ENCODE measurements at regions not wholly inside any gene's neighbourhood (a gene's known extent, or its start where the extent isn't known, plus 50 kb on each side); places are given as distances from the start of the nearest gene placed in this dataset.

- H3K9me3 Mint-ChIP-seq = no peaks in the 10 kb centered on the region
- ChIA-PET POLR2A (no interaction called here), CTCF (interaction anchor here (1.3 kb wide), 1 partner anchor 9 kb away, joined by 3 read pairs; no protein-coding TSS in a partner anchor)
- H3K4me1 Mint-ChIP-seq (ENCODE audit: low read depth) = no peaks in the 10 kb centered on the region
- H3K36me3 Mint-ChIP-seq (ENCODE audit: low read depth) = no peaks in the 10 kb centered on the region
- H3K27me3 Mint-ChIP-seq = no peaks in the 10 kb centered on the region
- H3K4me3 Mint-ChIP-seq = no peak overlapping the region
- no peak for TF ChIP-seq CTCF (IDR thresholded peaks at IDR 0.05)
- no peak overlapping the region for H3K27ac Mint-ChIP-seq
- DNase-seq (no peak), ATAC-seq (no peak)
- intact Hi-C loops (cut with micrococcal nuclease) = no loop called here
Measured at GRCh38 chr2:57809230-57809629, 237.4 kb upstream of the VRK2 start.

- no peak for ATAC-seq
- intact Hi-C loops (cut with micrococcal nuclease) = no loop called here
- ChIA-PET CTCF (no interaction called here), POLR2A (no interaction called here)
- Mint-ChIP-seq H3K4me1 (ENCODE audit: low read depth) (no peaks in the 10 kb centered on the region), H3K4me3 (no peak overlapping the region), H3K36me3 (ENCODE audit: low read depth) (no peaks in the 10 kb centered on the region), H3K27me3 (no peaks in the 10 kb centered on the region), H3K27ac (no peak overlapping the region), H3K9me3 (peaks cover 3% of the 10 kb centered on the region)
- no peak for TF ChIP-seq CTCF (IDR thresholded peaks at IDR 0.05)
- DNase-seq = no peak
Measured at GRCh38 chr2:57821088-57821487, 225.5 kb upstream of the VRK2 start.

- H3K4me3 Mint-ChIP-seq = no peak overlapping the region
- no peak overlapping the region for H3K27ac Mint-ChIP-seq
- DNase-seq (no peak), ATAC-seq (no peak)
- H3K9me3 Mint-ChIP-seq = peaks cover 14% of the 10 kb centered on the region
- ChIA-PET POLR2A (no interaction called here), CTCF (no interaction called here)
- no peaks in the 10 kb centered on the region for H3K27me3 Mint-ChIP-seq
- H3K36me3 Mint-ChIP-seq (ENCODE audit: low read depth) = no peaks in the 10 kb centered on the region
- intact Hi-C loops (cut with micrococcal nuclease) = no loop called here
- no peaks in the 10 kb centered on the region for H3K4me1 Mint-ChIP-seq (ENCODE audit: low read depth)
- TF ChIP-seq CTCF (IDR thresholded peaks at IDR 0.05) = no peak
Measured at GRCh38 chr2:57828221-57828620, 218.4 kb upstream of the VRK2 start.

- CTCF ChIA-PET = no interaction called here
- H3K4me1 Mint-ChIP-seq (ENCODE audit: low read depth) = no peaks in the 10 kb centered on the region
- intact Hi-C loops (cut with micrococcal nuclease) = no loop called here
Measured at GRCh38 chr2:57834666-57835065, 211.9 kb upstream of the VRK2 start.

GRCh38 chr2:57842531-57842930, 204.1 kb upstream of the VRK2 start:
- Mint-ChIP-seq H3K4me3 (no peak overlapping the region), H3K27ac (no peak overlapping the region), H3K9me3 (no peaks in the 10 kb centered on the region), H3K27me3 (no peaks in the 10 kb centered on the region), H3K4me1 (ENCODE audit: low read depth) (no peaks in the 10 kb centered on the region), H3K36me3 (ENCODE audit: low read depth) (no peaks in the 10 kb centered on the region)
- CTCF ChIA-PET = no interaction called here
- POLR2A ChIA-PET = no interaction called here
- no peak for ATAC-seq
- intact Hi-C loops (cut with micrococcal nuclease) = no loop called here
- TF ChIP-seq CTCF (IDR thresholded peaks at IDR 0.05) = no peak
- DNase-seq = no peak

More at GRCh38 chr2:57834666-57835065, 211.9 kb upstream of the VRK2 start:
- POLR2A ChIA-PET = no interaction called here
- ATAC-seq = no peak
- no peak overlapping the region for H3K27ac Mint-ChIP-seq
- H3K27me3 Mint-ChIP-seq = no peaks in the 10 kb centered on the region
- no peak for DNase-seq
- no peak for TF ChIP-seq CTCF (IDR thresholded peaks at IDR 0.05)
- H3K4me3 Mint-ChIP-seq = no peak overlapping the region
- H3K9me3 Mint-ChIP-seq = peaks cover 9% of the 10 kb centered on the region
- no peaks in the 10 kb centered on the region for H3K36me3 Mint-ChIP-seq (ENCODE audit: low read depth)

Measured in activated CD8-positive, alpha-beta T cell treated with anti-CD3 and anti-CD28 coated beads for 36 hours (primary cell).